Astrocyte (in vitro differentiated cells and primary cell): ENCODE measurements at regions not wholly inside any gene's neighbourhood (a gene's known extent, or its start where the extent isn't known, plus 50 kb on each side); places are given as distances from the start of the nearest gene placed in this dataset.

Experiments
- DNase-seq: peaks from one replicate; pipeline ENCODE4 v3.0.0-alpha.2; 2010; ENCODE audit warnings: low read depth
- FAIRE-seq: peaks from 2 replicates; lab custom pipeline; 2011; peaks lifted over from hg19 to GRCh38; lab: Jason Lieb, UNC
- H2AFZ ChIP-seq: 2 replicates; pipeline ENCODE4 v1.6.0; 2012; ENCODE audit warnings: low read depth, low read length, inconsistent platforms
- H3K27ac ChIP-seq: 2 replicates; pipeline ENCODE4 v1.5.1; 2011; ENCODE audit warnings: low read depth, low read length, inconsistent platforms
- H3K27me3 ChIP-seq: 2 replicates; pipeline ENCODE4 v1.6.0; 2011; ENCODE audit warnings: low read length, inconsistent platforms; ENCODE audit not compliant: insufficient read depth
- H3K36me3 ChIP-seq: 2 replicates; pipeline ENCODE4 v1.5.1; 2011; ENCODE audit warnings: low read length, inconsistent platforms; ENCODE audit not compliant: insufficient read depth
- H3K4me1 ChIP-seq: 2 replicates; pipeline ENCODE4 v1.5.1; 2011; ENCODE audit warnings: low read length, inconsistent platforms; ENCODE audit not compliant: insufficient read depth
- H3K4me2 ChIP-seq: 2 replicates; pipeline ENCODE4 v1.6.0; 2012; ENCODE audit warnings: low read length, inconsistent platforms
- H3K4me3 ChIP-seq: 2 replicates; pipeline ENCODE4 v1.5.1; 2011; ENCODE audit warnings: low read depth, mild to moderate bottlenecking, low read length, inconsistent platforms; ENCODE audit not compliant: insufficient read depth
- H3K79me2 ChIP-seq: 2 replicates; pipeline ENCODE4 v1.6.0; 2012; ENCODE audit warnings: mild to moderate bottlenecking, low read length, inconsistent platforms; ENCODE audit not compliant: insufficient read depth
- H3K9ac ChIP-seq: 2 replicates; pipeline ENCODE4 v1.6.0; 2012; ENCODE audit warnings: mild to moderate bottlenecking, low read length, inconsistent platforms
- H3K9me3 ChIP-seq: 2 replicates; pipeline ENCODE4 v1.5.1; 2012; ENCODE audit warnings: low read depth, mild to moderate bottlenecking, low read length, inconsistent platforms; ENCODE audit not compliant: insufficient read depth
- H4K20me1 ChIP-seq: 2 replicates; pipeline ENCODE4 v1.6.0; 2012; ENCODE audit warnings: low read length, inconsistent platforms; ENCODE audit not compliant: insufficient read depth
- H3K27ac Mint-ChIP-seq: one replicate; pipeline ENCODE4 v1.8.0; 2021; ENCODE audit warnings: mild to moderate bottlenecking, mixed read lengths; ENCODE audit not compliant: unreplicated experiment
- H3K27me3 Mint-ChIP-seq: one replicate; pipeline ENCODE4 v1.8.0; 2021; ENCODE audit warnings: low read depth, mixed read lengths; ENCODE audit not compliant: unreplicated experiment
- H3K36me3 Mint-ChIP-seq: one replicate; pipeline ENCODE4 v1.8.0; 2021; ENCODE audit warnings: low read depth, mixed read lengths; ENCODE audit not compliant: unreplicated experiment
- H3K4me1 Mint-ChIP-seq: one replicate; pipeline ENCODE4 v1.8.0; 2021; ENCODE audit warnings: low read depth, mixed read lengths; ENCODE audit not compliant: unreplicated experiment
- H3K4me3 Mint-ChIP-seq: one replicate; pipeline ENCODE4 v1.8.0; 2021; ENCODE audit warnings: mild to moderate bottlenecking, moderate library complexity, mixed read lengths; ENCODE audit not compliant: unreplicated experiment
- H3K9me3 Mint-ChIP-seq: one replicate; pipeline ENCODE4 v1.8.0; 2021; ENCODE audit warnings: mild to moderate bottlenecking, mixed read lengths; ENCODE audit not compliant: unreplicated experiment
- CTCF ChIP-seq: IDR thresholded peaks from 2 replicates; pipeline ENCODE4 v1.5.1; 2011; ENCODE audit warnings: low read depth, mild to moderate bottlenecking, inconsistent platforms, low read length, moderate library complexity; ENCODE audit not compliant: insufficient read depth
- EZH2 ChIP-seq: IDR thresholded peaks from 2 replicates; pipeline ENCODE4 v1.6.1; 2012; ENCODE audit warnings: mild to moderate bottlenecking, low read length, inconsistent platforms; ENCODE audit not compliant: insufficient read depth

- no peak for FAIRE-seq
- H3K4me2 ChIP-seq, result no peak overlapping the region
- no peaks in the 10 kb centered on the region for H3K36me3 Mint-ChIP-seq
These were observed 297.5 kb downstream of the CLIC5 start for GRCh38 chr6:45718131-45718530.

GRCh38 chr6:45717715-45718114, 297.9 kb downstream of the CLIC5 start:
- Histone ChIP-seq H3K79me2 (no peaks in the 10 kb centered on the region), H4K20me1 (no peaks in the 10 kb centered on the region), H3K4me2 (no peak overlapping the region), H3K9me3 (no peaks in the 10 kb centered on the region), H3K27me3 (no peaks in the 10 kb centered on the region), H3K4me1 (peaks cover 21% of the 10 kb centered on the region), H3K9ac (no peak overlapping the region), H3K27ac (no peak overlapping the region), H3K36me3 (no peaks in the 10 kb centered on the region), H2AFZ (no peak overlapping the region), H3K4me3 (no peak overlapping the region)
- Mint-ChIP-seq H3K36me3 (no peaks in the 10 kb centered on the region), H3K9me3 (no peaks in the 10 kb centered on the region), H3K4me1 (peaks cover 37% of the 10 kb centered on the region), H3K4me3 (no peak overlapping the region), H3K27me3 (no peaks in the 10 kb centered on the region), H3K27ac (no peak overlapping the region)
- DNase-seq, result no peak
- no peak for TF ChIP-seq EZH2
- no peak for TF ChIP-seq CTCF
- FAIRE-seq, result no peak

More at GRCh38 chr6:45718131-45718530, 297.5 kb downstream of the CLIC5 start:
- no peaks in the 10 kb centered on the region for H4K20me1 ChIP-seq
- H3K4me3 ChIP-seq, result no peak overlapping the region
- H3K27me3 ChIP-seq, result no peaks in the 10 kb centered on the region
- peaks cover 37% of the 10 kb centered on the region for H3K4me1 Mint-ChIP-seq
- no peaks in the 10 kb centered on the region for H3K36me3 ChIP-seq
- H3K4me1 ChIP-seq, result peaks cover 21% of the 10 kb centered on the region
- H3K27ac Mint-ChIP-seq, result no peak overlapping the region
- peaks cover under 1% of the 10 kb centered on the region for H3K9me3 ChIP-seq
- peaks cover 2% of the 10 kb centered on the region for H3K9me3 Mint-ChIP-seq
- no peak overlapping the region for H3K4me3 Mint-ChIP-seq
- no peaks in the 10 kb centered on the region for H3K79me2 ChIP-seq
- no peak overlapping the region for H3K27ac ChIP-seq
- TF ChIP-seq CTCF (no peak), EZH2 (no peak)
- no peak overlapping the region for H2AFZ ChIP-seq
- peak; percentile 27 for DNase-seq
- H3K27me3 Mint-ChIP-seq, result no peaks in the 10 kb centered on the region
- no peak overlapping the region for H3K9ac ChIP-seq

- peaks cover 37% of the 10 kb centered on the region for H3K4me1 Mint-ChIP-seq
- no peak overlapping the region for H3K27ac ChIP-seq
- H3K9me3 Mint-ChIP-seq, result no peaks in the 10 kb centered on the region
- H3K4me2 ChIP-seq, result no peak overlapping the region
- H3K36me3 ChIP-seq, result no peaks in the 10 kb centered on the region
- no peaks in the 10 kb centered on the region for H3K79me2 ChIP-seq
- H3K27ac Mint-ChIP-seq, result no peak overlapping the region
- H3K27me3 ChIP-seq, result no peaks in the 10 kb centered on the region
- H3K4me3 Mint-ChIP-seq, result no peak overlapping the region
- H2AFZ ChIP-seq, result no peak overlapping the region
- no peaks in the 10 kb centered on the region for H4K20me1 ChIP-seq
- H3K9me3 ChIP-seq, result no peaks in the 10 kb centered on the region
- peaks cover 21% of the 10 kb centered on the region for H3K4me1 ChIP-seq
- no peak for TF ChIP-seq EZH2
- no peak for TF ChIP-seq CTCF
- DNase-seq, result no peak
- no peaks in the 10 kb centered on the region for H3K27me3 Mint-ChIP-seq
- H3K4me3 ChIP-seq, result no peak overlapping the region
- H3K36me3 Mint-ChIP-seq, result no peaks in the 10 kb centered on the region
- no peak overlapping the region for H3K9ac ChIP-seq
- FAIRE-seq, result no peak
These were observed 298.6 kb downstream of the CLIC5 start for GRCh38 chr6:45717027-45717426.
